ENCODE measurements at regions not wholly inside any gene's neighbourhood (a gene's known extent, or its start where the extent isn't known, plus 50 kb on each side); places are given as distances from the start of the nearest gene placed in this dataset.

GRCh38 chr11:11708256-11708655 is 86.5 kb upstream of the GALNT18 start:
- intact Hi-C loops (cut with DNase I; ENCODE audit: low total_unique reads): no loop called here
- Histone ChIP-seq H3K27ac (no peak overlapping the region), H3K36me3 (no peaks in the 10 kb centered on the region), H3K4me3 (no peak overlapping the region), H3K9me3 (no peaks in the 10 kb centered on the region), H3K27me3 (replicated peaks in 1 of 7) (peaks cover 0 to 37% (median 0%) of the 10 kb centered on the region in 7 donors), H3K4me1 (peaks cover 0 to 8% (median 0%) of the 10 kb centered on the region in 6 donors)
- no peak for DNase-seq
- TF ChIP-seq POLR2AphosphoS5 (IDR thresholded peaks at IDR 0.05): no peak
- no peak for TF ChIP-seq POLR2A (IDR thresholded peaks at IDR 0.05)
- TF ChIP-seq, protein P1, sequence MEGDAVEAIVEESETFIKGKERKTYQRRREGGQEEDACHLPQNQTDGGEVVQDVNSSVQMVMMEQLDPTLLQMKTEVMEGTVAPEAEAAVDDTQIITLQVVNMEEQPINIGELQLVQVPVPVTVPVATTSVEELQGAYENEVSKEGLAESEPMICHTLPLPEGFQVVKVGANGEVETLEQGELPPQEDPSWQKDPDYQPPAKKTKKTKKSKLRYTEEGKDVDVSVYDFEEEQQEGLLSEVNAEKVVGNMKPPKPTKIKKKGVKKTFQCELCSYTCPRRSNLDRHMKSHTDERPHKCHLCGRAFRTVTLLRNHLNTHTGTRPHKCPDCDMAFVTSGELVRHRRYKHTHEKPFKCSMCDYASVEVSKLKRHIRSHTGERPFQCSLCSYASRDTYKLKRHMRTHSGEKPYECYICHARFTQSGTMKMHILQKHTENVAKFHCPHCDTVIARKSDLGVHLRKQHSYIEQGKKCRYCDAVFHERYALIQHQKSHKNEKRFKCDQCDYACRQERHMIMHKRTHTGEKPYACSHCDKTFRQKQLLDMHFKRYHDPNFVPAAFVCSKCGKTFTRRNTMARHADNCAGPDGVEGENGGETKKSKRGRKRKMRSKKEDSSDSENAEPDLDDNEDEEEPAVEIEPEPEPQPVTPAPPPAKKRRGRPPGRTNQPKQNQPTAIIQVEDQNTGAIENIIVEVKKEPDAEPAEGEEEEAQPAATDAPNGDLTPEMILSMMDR (IDR thresholded peaks at IDR 0.05 in 8 of 11, conservative IDR thresholded peaks at IDR 0.05 in 3 of 11): no peak
- WGBS, 5 donors: 41 to 85% (median 69%) methylated on average over 1 of the region's 1 CpG

- intact Hi-C loops (cut with DNase I; ENCODE audit: low total_unique reads): no loop called here
- WGBS, 5 donors: 73 to 93% (median 80%) methylated on average over 4 of the region's 4 CpGs
- TF ChIP-seq, protein P1 (IDR thresholded peaks at IDR 0.05 in 8 of 11, conservative IDR thresholded peaks at IDR 0.05 in 3 of 11): no peak
- TF ChIP-seq POLR2AphosphoS5 (IDR thresholded peaks at IDR 0.05) (no peak), POLR2A (IDR thresholded peaks at IDR 0.05) (no peak)
- Histone ChIP-seq H3K27ac (no peak overlapping the region), H3K4me1 (peaks cover 0 to 8% (median 0%) of the 10 kb centered on the region in 6 donors), H3K9me3 (no peaks in the 10 kb centered on the region), H3K27me3 (replicated peaks in 1 of 7) (peaks cover 0 to 37% (median 0%) of the 10 kb centered on the region in 7 donors), H3K36me3 (no peaks in the 10 kb centered on the region), H3K4me3 (no peak overlapping the region)
- DNase-seq: no peak
These were observed 84.2 kb upstream of the GALNT18 start for GRCh38 chr11:11706028-11706427.

DNA sequence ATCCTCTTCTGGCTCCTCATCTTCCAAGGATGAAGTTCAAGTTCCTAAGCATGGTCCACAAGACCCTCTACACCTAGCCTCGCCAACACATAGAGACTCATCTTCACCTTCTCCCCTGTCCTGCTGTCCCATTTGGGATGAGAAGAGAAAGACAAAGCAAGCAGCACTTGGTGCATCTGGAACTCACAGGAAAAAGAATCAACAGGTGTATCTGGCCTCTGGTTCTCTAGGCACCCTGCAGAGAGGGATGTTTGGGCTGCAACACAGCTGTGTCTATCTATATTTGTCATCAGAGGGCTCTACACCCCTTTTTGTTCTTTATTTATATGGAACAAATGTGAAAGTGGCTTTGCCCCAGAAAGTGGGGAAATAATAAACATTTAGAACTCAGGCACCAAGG is 82.1 kb upstream of the GALNT18 start:
- H3K36me3 ChIP-seq: no peaks in the 10 kb centered on the region
- H3K27me3 ChIP-seq (replicated peaks in 1 of 7): peaks cover 0 to 34% (median 0%) of the 10 kb centered on the region in 7 donors
- TF ChIP-seq POLR2AphosphoS5 (IDR thresholded peaks at IDR 0.05) (no peak), POLR2A (IDR thresholded peaks at IDR 0.05) (no peak)
- TF ChIP-seq, protein P1 (IDR thresholded peaks at IDR 0.05 in 8 of 11, conservative IDR thresholded peaks at IDR 0.05 in 3 of 11): no peak
- WGBS, 5 donors: 78 to 92% (median 83%) methylated on average over 1 of the region's 1 CpG
- H3K27ac ChIP-seq: no peak overlapping the region
- DNase-seq: no peak
- no peaks in the 10 kb centered on the region for H3K9me3 ChIP-seq
- peaks cover 0 to 6% (median 0%) of the 10 kb centered on the region in 6 donors for H3K4me1 ChIP-seq
- no peak overlapping the region for H3K4me3 ChIP-seq
- intact Hi-C loops (cut with DNase I; ENCODE audit: low total_unique reads): no loop called here

DNA sequence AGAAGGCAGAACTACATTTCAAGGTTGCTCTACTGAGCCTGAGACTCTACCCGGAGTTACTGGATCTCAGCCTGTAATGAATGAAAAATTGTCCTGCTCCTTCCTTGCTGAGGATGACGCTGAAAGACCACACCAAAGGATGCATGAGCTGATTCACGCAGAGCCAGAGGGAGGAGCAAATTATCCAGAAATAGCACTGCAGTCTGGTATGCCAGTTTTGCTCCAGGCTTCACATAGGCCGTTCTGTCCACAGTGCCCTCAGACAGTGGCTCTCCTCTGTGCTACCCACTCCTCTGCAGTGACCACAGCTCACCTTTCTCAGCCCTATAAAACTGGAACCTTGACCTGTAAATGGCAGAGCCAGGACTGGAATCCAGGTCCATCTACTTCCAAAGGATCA is 79.3 kb upstream of the GALNT18 start:
- intact Hi-C loops (cut with DNase I; ENCODE audit: low total_unique reads): no loop called here
- no peak for TF ChIP-seq POLR2A (IDR thresholded peaks at IDR 0.05)
- TF ChIP-seq POLR2AphosphoS5 (IDR thresholded peaks at IDR 0.05): no peak
- TF ChIP-seq, protein P1 (IDR thresholded peaks at IDR 0.05 in 8 of 11, conservative IDR thresholded peaks at IDR 0.05 in 3 of 11): no peak
- no peaks in the 10 kb centered on the region for H3K4me1 ChIP-seq

More for the DNA sequence above, 79.3 kb upstream of the GALNT18 start:
- H3K27ac ChIP-seq: no peak overlapping the region
- no peaks in the 10 kb centered on the region for H3K36me3 ChIP-seq
- H3K9me3 ChIP-seq: no peaks in the 10 kb centered on the region
- peaks cover 0 to 16% (median 0%) of the 10 kb centered on the region in 7 donors for H3K27me3 ChIP-seq (replicated peaks in 1 of 7)
- 76 to 86% (median 83%) methylated on average over 4 of the region's 4 CpGs for WGBS, 5 donors
- DNase-seq: no peak
- H3K4me3 ChIP-seq: no peak overlapping the region
